CD4-positive, alpha-beta T cell treated with Interleukin-17A for 1 hour (primary cell): ENCODE measurements at regions not wholly inside any gene's neighbourhood (a gene's known extent, or its start where the extent isn't known, plus 50 kb on each side); places are given as distances from the start of the nearest gene placed in this dataset.

Experiments
- DNase-seq: peaks from one replicate; pipeline ENCODE4 v3.0.0-alpha.2; 2020

- no peak for DNase-seq
Observed at GRCh38 chrX:30949554-30949953, 60.5 kb upstream of the TAB3 start.

- no peak for DNase-seq
Observed at GRCh38 chrX:30948626-30949025, 59.6 kb upstream of the TAB3 start.

- DNase-seq: no peak
Observed at GRCh38 chrX:30948051-30948450, 59.0 kb upstream of the TAB3 start.

GRCh38 chrX:30943984-30944383 lies 54.9 kb upstream of the TAB3 start:
- no peak for DNase-seq

- no peak for DNase-seq
Observed at GRCh38 chrX:30941898-30942297, 52.8 kb upstream of the TAB3 start.

GRCh38 chrX:30939928-30940327 lies 50.9 kb upstream of the TAB3 start:
- DNase-seq: no peak
